CD4-positive, alpha-beta T cell (primary cell): ENCODE measurements at regions not wholly inside any gene's neighbourhood (a gene's known extent, or its start where the extent isn't known, plus 50 kb on each side); places are given as distances from the start of the nearest gene placed in this dataset.

ENCODE experiments used
- ATAC-seq: fragments of 200-7000 bp; cut with Tn5 transposase; one replicate; pipeline ENCODE4 v1.10.0; 2022; ENCODE audit warnings: mild to moderate bottlenecking; ENCODE audit not compliant: poor library complexity
- CTCF ChIA-PET: fragments of 350-600 bp; sonication (Branson Sonifier 250); formaldehyde crosslinking; loops from one replicate; lab custom pipeline; 2021; ENCODE audit warnings: antibody characterized with exemption, inconsistent platforms; lab: Charles Lee
- POLR2A ChIA-PET: fragments of 350-600 bp; sonication (Branson Sonifier 250); formaldehyde crosslinking; loops from one replicate; lab custom pipeline; 2021; ENCODE audit warnings: antibody characterized with exemption, inconsistent platforms; lab: Charles Lee
- DNase-seq, 14 experiments: peaks; one replicate each; pipeline ENCODE4 v3.0.0-alpha.2; 2013 to 2020; ENCODE audit warnings: mixed read lengths in 2 of 14
- H3K27ac ChIP-seq, 2 donors: one replicate each; pipeline versions ENCODE4 v1.5.1 to v1.7.0; 2013; ENCODE audit warnings: low read length in 2 of 2, low read depth in 1 of 2, mild to moderate bottlenecking in 1 of 2
- H3K27me3 ChIP-seq, 2 experiments: 1 replicate in 1 of 2; 2 replicates in 1 of 2; pipeline versions ENCODE4 v1.6.1 to v1.7.0; 2013; ENCODE audit warnings: low read length in 2 of 2, control low read depth in 1 of 2, mild to moderate bottlenecking in 1 of 2, moderate library complexity in 1 of 2; ENCODE audit not compliant: insufficient read depth in 2 of 2, control insufficient read depth in 1 of 2
- H3K36me3 ChIP-seq: one replicate; pipeline ENCODE4 v1.6.1; 2013; ENCODE audit warnings: low read length, control low read depth; ENCODE audit not compliant: insufficient read depth
- H3K4me1 ChIP-seq: one replicate; pipeline ENCODE4 v1.6.1; 2013; ENCODE audit warnings: low read length, control low read depth; ENCODE audit not compliant: insufficient read depth
- H3K4me3 ChIP-seq: one replicate; pipeline ENCODE4 v1.5.1; 2013; ENCODE audit warnings: mild to moderate bottlenecking, low read length, moderate library complexity
- H3K9me3 ChIP-seq, 2 experiments: 1 replicate in 1 of 2; 2 replicates in 1 of 2; pipeline versions ENCODE4 v1.6.1 to v1.7.0; 2013; ENCODE audit warnings: low read length in 2 of 2, mild to moderate bottlenecking in 2 of 2, control low read depth in 1 of 2, moderate library complexity in 1 of 2; ENCODE audit not compliant: control insufficient read depth in 1 of 2, insufficient read depth in 1 of 2
- H3K27ac Mint-ChIP-seq: one replicate; pipeline ENCODE4 v1.8.0; 2020; ENCODE audit warnings: mixed read lengths
- H3K27me3 Mint-ChIP-seq: one replicate; pipeline ENCODE4 v1.8.0; 2021; ENCODE audit warnings: mixed read lengths
- H3K36me3 Mint-ChIP-seq: one replicate; pipeline ENCODE4 v1.8.0; 2021; ENCODE audit warnings: low read depth, mixed read lengths
- H3K4me1 Mint-ChIP-seq: one replicate; pipeline ENCODE4 v1.8.0; 2021; ENCODE audit warnings: low read depth, mixed read lengths
- H3K4me3 Mint-ChIP-seq: one replicate; pipeline ENCODE4 v1.8.0; 2020; ENCODE audit warnings: mild to moderate bottlenecking, mixed read lengths
- H3K9me3 Mint-ChIP-seq: one replicate; pipeline ENCODE4 v1.8.0; 2020; ENCODE audit warnings: mixed read lengths
- intact Hi-C, 2 experiments: fragments of 100-400 bp; cut with DNase I in 1 of 2; cut with micrococcal nuclease in 1 of 2; formaldehyde crosslinking; loops; one replicate each; pipeline versions ENCODE4 v1.15.1 to v1.9.0; 2023 to 2025; cut with DNase I, micrococcal nuclease
- TF ChIP-seq, protein P1 (sequence below): fragments of 200-600 bp; IDR thresholded peaks from one replicate; pipeline ENCODE4 v1.8.0; 2022; ENCODE audit warnings: antibody characterized with exemption, mild to moderate bottlenecking

DNA sequence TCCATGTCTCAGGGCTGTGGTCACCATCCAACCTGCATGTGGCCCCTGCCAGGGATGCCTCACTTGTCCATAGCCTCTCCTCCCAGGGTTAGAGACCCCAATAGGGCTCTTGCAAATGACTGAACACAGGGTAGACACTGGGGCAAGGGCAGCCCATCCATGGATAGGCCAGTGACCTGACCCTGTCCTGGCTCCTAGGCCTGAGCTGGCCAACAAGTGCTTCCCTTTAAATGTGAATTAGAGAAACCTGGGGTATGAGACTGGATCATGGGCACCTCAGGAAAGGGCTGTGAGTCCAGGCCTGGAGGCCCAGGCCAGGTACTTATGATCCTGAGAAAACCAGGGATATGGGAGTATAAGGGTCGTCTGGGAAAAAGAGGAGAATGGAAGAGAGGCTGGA, 64.5 kb downstream of the COPS8 start:
- Mint-ChIP-seq H3K27ac (no peak overlapping the region), H3K36me3 (peaks cover 3% of the 10 kb centered on the region)
- intact Hi-C loops = loop anchor here (5.0 kb wide), 1 partner anchor 272 kb away; no protein-coding TSS in a partner anchor

DNA sequence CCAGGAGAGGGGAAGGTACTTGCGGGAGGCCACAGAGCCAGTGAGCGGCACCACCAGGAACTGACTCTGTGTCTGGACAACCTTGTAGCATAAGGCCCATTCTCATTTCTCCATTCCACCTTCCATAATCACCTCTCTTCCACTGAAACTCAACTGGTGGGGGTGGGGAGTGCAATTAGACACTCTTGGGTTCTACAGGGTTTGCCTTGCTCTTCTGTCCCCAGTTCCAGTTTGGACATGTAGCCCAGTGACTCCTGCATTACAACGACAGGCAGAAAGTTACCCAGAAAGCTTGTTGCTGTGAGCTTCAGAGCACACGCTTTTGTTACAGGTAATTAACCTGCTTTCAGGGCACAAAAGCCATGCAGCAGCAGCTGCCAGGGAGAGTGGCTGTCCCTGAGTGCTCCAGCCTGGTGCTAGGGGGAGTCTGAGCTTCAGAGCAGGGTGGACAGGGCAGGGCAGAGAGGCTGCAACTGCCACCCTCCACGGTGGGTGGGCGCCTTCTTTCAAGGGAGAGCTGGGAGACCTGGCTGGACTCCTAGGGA, 65.2 kb downstream of the COPS8 start:
- H3K9me3 Mint-ChIP-seq = peaks cover 9% of the 10 kb centered on the region
- Histone ChIP-seq H3K4me3 (no peak overlapping the region), H3K36me3 (no peaks in the 10 kb centered on the region), H3K9me3 (peaks cover 12 to 28% of the 10 kb centered on the region in 2 experiments), H3K27ac (no peak overlapping the region), H3K27me3 (no peaks in the 10 kb centered on the region), H3K4me1 (peaks cover 3% of the 10 kb centered on the region)
- TF ChIP-seq, protein P1, sequence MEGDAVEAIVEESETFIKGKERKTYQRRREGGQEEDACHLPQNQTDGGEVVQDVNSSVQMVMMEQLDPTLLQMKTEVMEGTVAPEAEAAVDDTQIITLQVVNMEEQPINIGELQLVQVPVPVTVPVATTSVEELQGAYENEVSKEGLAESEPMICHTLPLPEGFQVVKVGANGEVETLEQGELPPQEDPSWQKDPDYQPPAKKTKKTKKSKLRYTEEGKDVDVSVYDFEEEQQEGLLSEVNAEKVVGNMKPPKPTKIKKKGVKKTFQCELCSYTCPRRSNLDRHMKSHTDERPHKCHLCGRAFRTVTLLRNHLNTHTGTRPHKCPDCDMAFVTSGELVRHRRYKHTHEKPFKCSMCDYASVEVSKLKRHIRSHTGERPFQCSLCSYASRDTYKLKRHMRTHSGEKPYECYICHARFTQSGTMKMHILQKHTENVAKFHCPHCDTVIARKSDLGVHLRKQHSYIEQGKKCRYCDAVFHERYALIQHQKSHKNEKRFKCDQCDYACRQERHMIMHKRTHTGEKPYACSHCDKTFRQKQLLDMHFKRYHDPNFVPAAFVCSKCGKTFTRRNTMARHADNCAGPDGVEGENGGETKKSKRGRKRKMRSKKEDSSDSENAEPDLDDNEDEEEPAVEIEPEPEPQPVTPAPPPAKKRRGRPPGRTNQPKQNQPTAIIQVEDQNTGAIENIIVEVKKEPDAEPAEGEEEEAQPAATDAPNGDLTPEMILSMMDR = no peak
- ChIA-PET POLR2A (no interaction called here), CTCF (interaction anchor here (0.7 kb wide), 1 partner anchor 421 kb away, joined by 3 read pairs; no protein-coding TSS in a partner anchor)
- H3K4me1 Mint-ChIP-seq = no peaks in the 10 kb centered on the region
- ATAC-seq (no peak), DNase-seq (no peak)
- no peaks in the 10 kb centered on the region for H3K27me3 Mint-ChIP-seq
- peaks cover 3% of the 10 kb centered on the region for H3K36me3 Mint-ChIP-seq
- no peak overlapping the region for H3K27ac Mint-ChIP-seq
- H3K4me3 Mint-ChIP-seq = no peak overlapping the region
- intact Hi-C loops = loop anchor here (5.0 kb wide), 1 partner anchor 271 kb away; no protein-coding TSS in a partner anchor

More for the DNA sequence above, 64.5 kb downstream of the COPS8 start:
- DNase-seq = no peak
- CTCF ChIA-PET = interaction anchor here (0.7 kb wide), 1 partner anchor 422 kb away, joined by 3 read pairs; no protein-coding TSS in a partner anchor
- H3K4me1 ChIP-seq = no peaks in the 10 kb centered on the region
- H3K36me3 ChIP-seq = no peaks in the 10 kb centered on the region
- no peak for ATAC-seq
- POLR2A ChIA-PET = no interaction called here
- H3K27me3 ChIP-seq = no peaks in the 10 kb centered on the region
- no peak overlapping the region for H3K27ac ChIP-seq
- TF ChIP-seq, protein P1 = no peak
- no peaks in the 10 kb centered on the region for H3K27me3 Mint-ChIP-seq
- no peaks in the 10 kb centered on the region for H3K4me1 Mint-ChIP-seq
- H3K9me3 Mint-ChIP-seq = peaks cover 9% of the 10 kb centered on the region
- H3K4me3 Mint-ChIP-seq = no peak overlapping the region
- H3K4me3 ChIP-seq = no peak overlapping the region
- H3K9me3 ChIP-seq = peaks cover 12 to 30% of the 10 kb centered on the region in 2 experiments

DNA sequence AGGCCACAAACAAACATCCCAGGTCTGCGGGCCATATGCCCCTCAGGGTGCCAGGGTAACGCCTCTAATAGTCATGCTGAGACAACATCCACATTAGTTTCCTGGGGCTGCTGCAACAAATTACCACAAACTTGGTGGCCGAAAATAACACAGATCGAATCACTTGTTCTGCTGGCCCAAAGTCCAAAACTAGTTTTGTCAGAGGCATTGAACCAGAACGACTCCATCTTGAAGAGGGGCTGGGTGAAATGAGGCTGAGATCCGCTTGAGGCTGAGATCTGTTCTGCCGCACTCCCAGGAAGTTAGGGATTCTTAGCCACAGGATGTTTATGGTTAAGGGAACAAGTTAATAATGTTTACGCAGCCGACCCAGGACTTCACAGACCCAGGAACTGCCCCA, 66.7 kb downstream of the COPS8 start:
- no peak overlapping the region for H3K27ac ChIP-seq
- H3K36me3 ChIP-seq = no peaks in the 10 kb centered on the region
- Mint-ChIP-seq H3K27me3 (no peaks in the 10 kb centered on the region), H3K9me3 (peaks cover 3% of the 10 kb centered on the region), H3K4me1 (no peaks in the 10 kb centered on the region), H3K4me3 (no peak overlapping the region), H3K36me3 (no peaks in the 10 kb centered on the region), H3K27ac (no peak overlapping the region)
- TF ChIP-seq, protein P1 = no peak
- H3K4me3 ChIP-seq = no peak overlapping the region
- H3K4me1 ChIP-seq = peaks cover 3% of the 10 kb centered on the region
- ATAC-seq (no peak), DNase-seq (no peak)
- peaks cover 12 to 13% of the 10 kb centered on the region in 2 experiments for H3K9me3 ChIP-seq
- intact Hi-C loops = loop anchor here (5.0 kb wide), 1 partner anchor 270 kb away; no protein-coding TSS in a partner anchor
- H3K27me3 ChIP-seq = no peaks in the 10 kb centered on the region
- ChIA-PET CTCF (no interaction called here), POLR2A (no interaction called here)
